IMR-90 (cell line): ENCODE measurements at regions not wholly inside any gene's neighbourhood (a gene's known extent, or its start where the extent isn't known, plus 50 kb on each side); places are given as distances from the start of the nearest gene placed in this dataset.

ENCODE experiments used
- ATAC-seq: fragments of 200-7000 bp; cut with Tn5 transposase; 2 replicates; pipeline ENCODE4 v1.9.1; 2020; ENCODE audit warnings: low read depth, mild to moderate bottlenecking, moderate library complexity
- BruUV-seq: library from RNA; stranded (reverse); fragments of 400-500 nt; replicated peaks from 2 replicates; lab custom pipeline; 2021; lab: Mats Ljungman, UMichigan
- CTCF ChIA-PET: fragments of 300-600 bp; formaldehyde crosslinking; extraction: SDS; loops from one replicate; lab custom pipeline; 2021; ENCODE audit warnings: antibody characterized with exemption; lab: Yijun Ruan, JAX
- POLR2A ChIA-PET: fragments of 300-600 bp; sonication (Branson Sonifier 250); formaldehyde crosslinking; loops from one replicate; lab custom pipeline; 2022; ENCODE audit warnings: antibody characterized with exemption; ENCODE audit not compliant: unreplicated experiment; lab: Charles Lee
- DNase-seq: peaks from one replicate; pipeline ENCODE4 v3.0.0; 2013
- H2AFZ ChIP-seq: replicated peaks from 2 replicates; pipeline ENCODE3; 2013; ENCODE audit warnings: low read length, mild to moderate bottlenecking; ENCODE audit not compliant: poor library complexity
- H2AK5ac ChIP-seq: 2 replicates; pipeline ENCODE4 v1.6.1; 2013; ENCODE audit warnings: low read depth, low read length, inconsistent platforms
- H2AK9ac ChIP-seq: replicated peaks from 2 replicates; pipeline ENCODE3; 2013; ENCODE audit warnings: mild to moderate bottlenecking, low read depth, low read length, moderate library complexity; ENCODE audit not compliant: poor library complexity
- H2BK120ac ChIP-seq: 2 replicates; pipeline ENCODE4 v1.6.1; 2013; ENCODE audit warnings: low read depth, low read length, inconsistent platforms
- H2BK15ac ChIP-seq: 3 replicates; pipeline ENCODE4 v1.6.1; 2013; ENCODE audit warnings: low read depth, low read length, inconsistent platforms
- H2BK20ac ChIP-seq: 2 replicates; pipeline ENCODE4 v1.6.1; 2013; ENCODE audit warnings: low read depth, mild to moderate bottlenecking, inconsistent platforms, low read length, moderate library complexity
- H2BK5ac ChIP-seq: 2 replicates; pipeline ENCODE4 v1.6.1; 2013; ENCODE audit warnings: mild to moderate bottlenecking, low read depth, low read length, inconsistent platforms; ENCODE audit not compliant: poor library complexity, severe bottlenecking
- H3K14ac ChIP-seq: replicated peaks from 2 replicates; pipeline ENCODE4 v1.6.1; 2013; ENCODE audit warnings: low read depth, low read length, inconsistent platforms
- H3K18ac ChIP-seq: 2 replicates; pipeline ENCODE4 v1.6.1; 2013; ENCODE audit warnings: low read depth, low read length, control low read depth
- H3K23ac ChIP-seq: 2 replicates; pipeline ENCODE4 v1.6.1; 2013; ENCODE audit warnings: low read depth, low read length, inconsistent platforms
- H3K27ac ChIP-seq: 2 replicates; pipeline ENCODE4 v1.5.1; 2013; ENCODE audit warnings: mild to moderate bottlenecking, control low read depth, low read length; ENCODE audit not compliant: insufficient read depth
- H3K27me3 ChIP-seq: 2 replicates; pipeline ENCODE4 v1.6.1; 2013; ENCODE audit warnings: low read length; ENCODE audit not compliant: control insufficient read depth, insufficient read depth
- H3K36me3 ChIP-seq: 2 replicates; pipeline ENCODE4 v1.6.1; 2013; ENCODE audit warnings: low read length, mixed read lengths; ENCODE audit not compliant: control insufficient read depth, insufficient read depth
- H3K4ac ChIP-seq: 2 replicates; pipeline ENCODE4 v1.6.1; 2013; ENCODE audit warnings: low read depth, low read length, inconsistent platforms
- H3K4me1 ChIP-seq: 2 replicates; pipeline ENCODE4 v1.6.1; 2013; ENCODE audit warnings: low read length, mixed read lengths; ENCODE audit not compliant: control insufficient read depth, insufficient read depth
- H3K4me2 ChIP-seq: 2 replicates; pipeline ENCODE4 v1.6.1; 2013; ENCODE audit warnings: low read depth, mild to moderate bottlenecking, control low read depth, low read length, moderate library complexity
- H3K4me3 ChIP-seq: 2 replicates; pipeline ENCODE4 v1.5.1; 2013; ENCODE audit warnings: low read depth, mild to moderate bottlenecking, control low read depth, low read length, moderate library complexity; ENCODE audit not compliant: insufficient read depth
- H3K56ac ChIP-seq: 2 replicates; pipeline ENCODE4 v1.6.1; 2013; ENCODE audit warnings: low read length, inconsistent platforms; ENCODE audit not compliant: insufficient read depth; ENCODE audit errors: extremely low read depth
- H3K79me1 ChIP-seq, 2 experiments: 2 replicates each; pipeline ENCODE4 v1.6.1; 2013; ENCODE audit warnings: low read length in 2 of 2, inconsistent platforms in 1 of 2, low read depth in 1 of 2
- H3K9ac ChIP-seq: 2 replicates; pipeline ENCODE4 v1.6.1; 2013; ENCODE audit warnings: low read depth, low read length, control low read depth
- H3K9me1 ChIP-seq: 2 replicates; pipeline ENCODE4 v1.6.1; 2013; ENCODE audit warnings: low read length, inconsistent platforms; ENCODE audit not compliant: insufficient read depth
- H3K9me3 ChIP-seq: 2 replicates; pipeline ENCODE4 v1.6.1; 2013; ENCODE audit warnings: low read length; ENCODE audit not compliant: control insufficient read depth, insufficient read depth
- H4K20me1 ChIP-seq: 2 replicates; pipeline ENCODE4 v1.6.1; 2013; ENCODE audit warnings: low read length, inconsistent platforms; ENCODE audit not compliant: insufficient read depth
- H4K5ac ChIP-seq: 2 replicates; pipeline ENCODE4 v1.6.1; 2013; ENCODE audit warnings: mild to moderate bottlenecking, low read depth, low read length, control low read depth
- H4K8ac ChIP-seq, 2 experiments: 2 replicates each; pipeline ENCODE4 v1.6.1; 2013; ENCODE audit warnings: low read depth in 2 of 2, low read length in 2 of 2, control low read depth in 1 of 2, inconsistent platforms in 1 of 2
- H4K91ac ChIP-seq: 2 replicates; pipeline ENCODE4 v1.6.1; 2013; ENCODE audit warnings: low read depth, low read length, inconsistent platforms; ENCODE audit not compliant: insufficient read depth
- CEBPB ChIP-seq: IDR thresholded peaks from 2 replicates; pipeline ENCODE4 v1.6.1; 2012; ENCODE audit warnings: low read depth, low read length, improper control_type of control experiment
- CHD1 ChIP-seq: IDR thresholded peaks from 2 replicates; pipeline ENCODE4 v1.6.1; 2012; ENCODE audit warnings: low read depth, low read length, improper control_type of control experiment
- FOS ChIP-seq: fragments of 150-350 bp; IDR thresholded peaks from 2 replicates; pipeline ENCODE4 v1.6.1; 2016; ENCODE audit warnings: low read depth, low read length
- MAZ ChIP-seq: IDR thresholded peaks from 2 replicates; pipeline ENCODE4 v1.6.1; 2012; ENCODE audit warnings: low read depth, mild to moderate bottlenecking, low read length, improper control_type of control experiment, moderate library complexity, borderline replicate concordance
- MXI1 ChIP-seq: IDR thresholded peaks from 2 replicates; pipeline ENCODE4 v1.6.1; 2012; ENCODE audit warnings: low read depth, mild to moderate bottlenecking, low read length, moderate library complexity, borderline replicate concordance
- NFE2L2 ChIP-seq: fragments of 150-350 bp; IDR thresholded peaks from 2 replicates; pipeline ENCODE4 v1.6.1; 2016; ENCODE audit warnings: low read depth, mild to moderate bottlenecking, low read length
- POLR2A ChIP-seq: IDR thresholded peaks from 2 replicates; pipeline ENCODE4 v1.6.1; 2012; ENCODE audit warnings: mild to moderate bottlenecking, low read depth, low read length
- RFX5 ChIP-seq: IDR thresholded peaks from 2 replicates; pipeline ENCODE4 v1.8.0; 2012; ENCODE audit warnings: low read depth, mild to moderate bottlenecking, low read length, moderate library complexity
- WGBS, 2 experiments: methylation state at CpG; one replicate each; pipeline versions ENCODE4 v1.1.5 to v1.1.7; 2013; ENCODE audit warnings: missing lambda C conversion rate in 2 of 2; ENCODE audit not compliant: insufficient read length in 1 of 2; ENCODE audit errors: extremely low coverage in 2 of 2; 5-methylcytosine and 5-hydroxymethylcytosine counted together
- dilution Hi-C: fragments of 300-500 bp; cut with HindIII; formaldehyde crosslinking; loops from one replicate; pipeline ENCODE4 v1.14.3; 2018; ENCODE audit warnings: low sequenced_read_pairs; ENCODE audit not compliant: unreplicated experiment
- in situ Hi-C: fragments of 300-500 bp; cut with MboI; formaldehyde crosslinking; loops from 3 replicates; pipeline ENCODE4 v1.14.3; 2019; ENCODE audit warnings: low sequenced_read_pairs, inconsistent platforms, mixed read lengths
- intact Hi-C: fragments of 100-400 bp; cut with micrococcal nuclease; formaldehyde crosslinking; loops from 2 replicates; pipeline ENCODE4 v1.10.0; 2022
- TF ChIP-seq, protein P1 (sequence below): conservative IDR thresholded peaks from 2 replicates; pipeline ENCODE4 v1.5.1; 2012; ENCODE audit warnings: mild to moderate bottlenecking, low read depth, low read length, improper control_type of control experiment
- TF ChIP-seq, protein P2 (sequence below): fragments of 150-350 bp; IDR thresholded peaks from 2 replicates; pipeline ENCODE4 v1.6.1; 2017; ENCODE audit warnings: mild to moderate bottlenecking, antibody characterized with exemption, low read length, low read depth

DNA sequence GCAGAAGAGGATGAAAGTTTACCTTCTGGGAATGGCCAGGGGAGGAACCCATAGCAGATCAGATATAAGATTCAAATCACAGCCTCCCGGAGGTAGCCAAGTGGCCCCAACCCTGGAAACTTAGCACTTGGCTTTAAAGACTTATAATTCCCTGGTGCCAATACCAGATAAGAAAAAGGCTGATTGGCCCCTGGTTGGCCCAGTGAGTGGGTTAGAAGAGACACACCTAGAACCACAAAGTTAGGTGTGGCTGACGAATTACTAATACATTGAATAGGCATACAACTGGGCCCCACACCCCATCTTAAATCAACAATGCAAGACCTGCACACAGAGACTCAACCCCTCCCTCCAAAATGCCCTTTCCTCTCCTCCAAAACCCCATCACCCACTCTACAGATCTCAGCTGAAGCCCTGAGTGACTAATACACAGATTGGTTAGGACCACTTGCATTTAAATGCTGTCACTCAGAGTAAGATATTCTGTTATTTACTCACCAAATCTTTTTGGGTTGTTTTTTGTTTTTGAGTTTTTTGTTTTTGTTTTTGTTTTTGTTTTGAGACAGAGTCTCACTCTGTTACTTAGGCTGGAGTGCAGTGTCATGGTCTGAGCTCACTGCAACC, 315.4 kb upstream of the JARID2 start:
- intact Hi-C loops, result no loop called here
- no CpG with 5 or more reads among the region's 2 CpGs for WGBS, 2 experiments

More for the DNA sequence above, 315.4 kb upstream of the JARID2 start:
- Histone ChIP-seq H4K5ac (no peak overlapping the region), H2BK120ac (no peak overlapping the region), H3K4me1 (no peaks in the 10 kb centered on the region), H3K23ac (no peak overlapping the region), H3K14ac (no peak overlapping the region), H3K9ac (no peak overlapping the region), H3K79me1 (no peaks in the 10 kb centered on the region), H3K36me3 (no peaks in the 10 kb centered on the region), H4K8ac (no peak overlapping the region), H3K4me3 (no peak overlapping the region), H4K20me1 (no peaks in the 10 kb centered on the region), H4K91ac (no peak overlapping the region), H3K9me3 (no peaks in the 10 kb centered on the region), H3K27me3 (no peaks in the 10 kb centered on the region), H2AK9ac (no peak overlapping the region), H2BK5ac (no peak overlapping the region), H3K27ac (no peak overlapping the region), H3K56ac (no peak overlapping the region), H3K18ac (no peak overlapping the region), H3K4ac (no peak overlapping the region), H2AFZ (no peak overlapping the region), H3K9me1 (no peaks in the 10 kb centered on the region), H2AK5ac (no peak overlapping the region), H2BK20ac (no peak overlapping the region), H3K4me2 (no peak overlapping the region), H2BK15ac (no peak overlapping the region)
- dilution Hi-C loops (no loop called here), in situ Hi-C loops (no loop called here)
- DNase-seq, result no peak
- ChIA-PET POLR2A (interaction anchor here (0.6 kb wide), 1 partner anchor 395 kb away, joined by 4 read pairs; no protein-coding TSS in a partner anchor), CTCF (no interaction called here)
- no peak for TF ChIP-seq MAZ
- TF ChIP-seq, protein P1, sequence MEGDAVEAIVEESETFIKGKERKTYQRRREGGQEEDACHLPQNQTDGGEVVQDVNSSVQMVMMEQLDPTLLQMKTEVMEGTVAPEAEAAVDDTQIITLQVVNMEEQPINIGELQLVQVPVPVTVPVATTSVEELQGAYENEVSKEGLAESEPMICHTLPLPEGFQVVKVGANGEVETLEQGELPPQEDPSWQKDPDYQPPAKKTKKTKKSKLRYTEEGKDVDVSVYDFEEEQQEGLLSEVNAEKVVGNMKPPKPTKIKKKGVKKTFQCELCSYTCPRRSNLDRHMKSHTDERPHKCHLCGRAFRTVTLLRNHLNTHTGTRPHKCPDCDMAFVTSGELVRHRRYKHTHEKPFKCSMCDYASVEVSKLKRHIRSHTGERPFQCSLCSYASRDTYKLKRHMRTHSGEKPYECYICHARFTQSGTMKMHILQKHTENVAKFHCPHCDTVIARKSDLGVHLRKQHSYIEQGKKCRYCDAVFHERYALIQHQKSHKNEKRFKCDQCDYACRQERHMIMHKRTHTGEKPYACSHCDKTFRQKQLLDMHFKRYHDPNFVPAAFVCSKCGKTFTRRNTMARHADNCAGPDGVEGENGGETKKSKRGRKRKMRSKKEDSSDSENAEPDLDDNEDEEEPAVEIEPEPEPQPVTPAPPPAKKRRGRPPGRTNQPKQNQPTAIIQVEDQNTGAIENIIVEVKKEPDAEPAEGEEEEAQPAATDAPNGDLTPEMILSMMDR, result no peak
- no peak for TF ChIP-seq POLR2A
- TF ChIP-seq, protein P2, sequence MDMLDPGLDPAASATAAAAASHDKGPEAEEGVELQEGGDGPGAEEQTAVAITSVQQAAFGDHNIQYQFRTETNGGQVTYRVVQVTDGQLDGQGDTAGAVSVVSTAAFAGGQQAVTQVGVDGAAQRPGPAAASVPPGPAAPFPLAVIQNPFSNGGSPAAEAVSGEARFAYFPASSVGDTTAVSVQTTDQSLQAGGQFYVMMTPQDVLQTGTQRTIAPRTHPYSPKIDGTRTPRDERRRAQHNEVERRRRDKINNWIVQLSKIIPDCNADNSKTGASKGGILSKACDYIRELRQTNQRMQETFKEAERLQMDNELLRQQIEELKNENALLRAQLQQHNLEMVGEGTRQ, result no peak
- no peak for TF ChIP-seq CHD1
- no peak for TF ChIP-seq FOS
- TF ChIP-seq MXI1, result no peak
- no peak for TF ChIP-seq CEBPB
- no peak for TF ChIP-seq RFX5
- no peak for TF ChIP-seq NFE2L2
- ATAC-seq, result no peak
- BruUV-seq, result no TSS peak
